H1 (cell line): ENCODE measurements at regions not wholly inside any gene's neighbourhood (a gene's known extent, or its start where the extent isn't known, plus 50 kb on each side); places are given as distances from the start of the nearest gene placed in this dataset.

ENCODE experiments used
- CHD1 ChIP-seq: IDR thresholded peaks from 2 replicates; pipeline ENCODE4 v1.6.1; 2012; ENCODE audit warnings: low read depth, low read length, improper control_type of control experiment
- CREB1 ChIP-seq: IDR thresholded peaks from 2 replicates; pipeline ENCODE4 v1.6.1; 2012; ENCODE audit warnings: inconsistent platforms
- EP300 ChIP-seq, 2 experiments: IDR thresholded peaks; 1 replicate in 1 of 2; 2 replicates in 1 of 2; pipeline ENCODE4 v1.6.1; 2011 to 2012; ENCODE audit warnings: low read depth in 2 of 2, low read length in 2 of 2, mild to moderate bottlenecking in 2 of 2, borderline replicate concordance in 1 of 2, inconsistent platforms in 1 of 2, moderate library complexity in 1 of 2
- EZH2 ChIP-seq: fragments of 200-600 bp; sonication (generic); IDR thresholded peaks from 2 replicates; pipeline ENCODE4 v1.7.1; 2012; ENCODE audit warnings: low read depth, mild to moderate bottlenecking, moderate library complexity, low read length, inconsistent platforms; ENCODE audit not compliant: severe bottlenecking
- JUN ChIP-seq: IDR thresholded peaks from 2 replicates; pipeline ENCODE4 v1.6.1; 2011; ENCODE audit warnings: low read depth, mild to moderate bottlenecking, improper control_type of control experiment, low read length
- POLR2AphosphoS5 ChIP-seq: IDR thresholded peaks from 2 replicates; pipeline ENCODE4 v1.6.1; 2011; ENCODE audit warnings: low read depth, low read length
- SP1 ChIP-seq: IDR thresholded peaks from 2 replicates; pipeline ENCODE4 v1.6.1; 2011; ENCODE audit warnings: low read depth, low read length
- SRF ChIP-seq: IDR thresholded peaks from 2 replicates; pipeline ENCODE4 v1.6.1; 2011; ENCODE audit warnings: mild to moderate bottlenecking, low read depth, low read length, moderate library complexity
- TAF1 ChIP-seq: IDR thresholded peaks from 2 replicates; pipeline ENCODE4 v1.6.1; 2011; ENCODE audit warnings: mild to moderate bottlenecking, low read depth, low read length
- TBP ChIP-seq: IDR thresholded peaks from 2 replicates; pipeline ENCODE4 v1.6.1; 2011; ENCODE audit warnings: low read depth, low read length, improper control_type of control experiment
- TF ChIP-seq, protein P1 (sequence below): fragments of 300-600 bp; sonication (generic); IDR thresholded peaks from 2 replicates; pipeline ENCODE4 v1.7.1; 2012; ENCODE audit warnings: low read length, moderate library complexity, mild to moderate bottlenecking, inconsistent platforms; ENCODE audit not compliant: insufficient replicate concordance

DNA sequence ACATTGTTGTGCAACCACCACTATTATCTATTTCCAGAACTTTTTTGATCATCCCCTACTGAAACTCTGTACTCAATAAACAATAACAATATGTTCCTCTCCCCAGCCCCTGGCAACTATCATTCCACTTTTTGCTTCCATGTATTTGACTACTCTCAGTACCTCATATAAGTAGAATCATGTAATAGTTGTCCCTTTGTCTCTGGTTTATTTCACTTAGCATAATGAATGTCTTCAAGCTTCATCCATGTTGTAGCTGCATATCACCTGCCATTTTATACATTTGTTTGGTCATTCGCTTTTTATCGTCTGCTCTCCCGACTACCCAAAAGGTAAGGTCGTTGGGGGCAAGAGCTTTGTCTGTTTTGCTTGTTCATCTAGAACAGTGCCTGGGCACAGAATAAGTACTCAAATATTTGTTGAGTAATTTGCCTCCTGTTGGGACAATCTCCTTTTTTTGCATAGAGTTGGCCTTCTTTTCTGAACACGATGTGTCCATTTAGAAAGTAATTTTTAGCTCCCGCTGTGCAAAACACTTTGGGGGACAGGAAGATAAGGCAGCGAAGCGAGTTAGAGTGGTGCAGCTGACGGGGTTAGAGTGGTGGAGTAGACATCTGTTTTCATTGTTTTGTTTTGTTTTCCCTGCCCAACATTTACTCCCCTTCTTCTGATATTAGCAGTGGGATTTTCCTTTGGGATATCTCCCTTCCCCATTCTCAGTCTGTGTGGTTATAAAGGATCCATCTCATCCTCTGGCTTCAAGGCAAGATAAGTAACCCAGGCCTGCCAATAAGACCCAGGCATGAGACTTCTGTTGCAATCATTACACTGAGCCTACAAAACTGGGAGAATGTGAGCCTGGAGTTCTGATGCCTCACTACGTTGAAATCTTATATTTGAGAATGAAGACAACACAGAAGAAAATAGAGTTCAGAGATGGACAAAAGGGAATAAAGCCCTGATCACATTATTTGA is 83.4 kb upstream of the RNU6-1 start (continued):
- TF ChIP-seq, protein P1, sequence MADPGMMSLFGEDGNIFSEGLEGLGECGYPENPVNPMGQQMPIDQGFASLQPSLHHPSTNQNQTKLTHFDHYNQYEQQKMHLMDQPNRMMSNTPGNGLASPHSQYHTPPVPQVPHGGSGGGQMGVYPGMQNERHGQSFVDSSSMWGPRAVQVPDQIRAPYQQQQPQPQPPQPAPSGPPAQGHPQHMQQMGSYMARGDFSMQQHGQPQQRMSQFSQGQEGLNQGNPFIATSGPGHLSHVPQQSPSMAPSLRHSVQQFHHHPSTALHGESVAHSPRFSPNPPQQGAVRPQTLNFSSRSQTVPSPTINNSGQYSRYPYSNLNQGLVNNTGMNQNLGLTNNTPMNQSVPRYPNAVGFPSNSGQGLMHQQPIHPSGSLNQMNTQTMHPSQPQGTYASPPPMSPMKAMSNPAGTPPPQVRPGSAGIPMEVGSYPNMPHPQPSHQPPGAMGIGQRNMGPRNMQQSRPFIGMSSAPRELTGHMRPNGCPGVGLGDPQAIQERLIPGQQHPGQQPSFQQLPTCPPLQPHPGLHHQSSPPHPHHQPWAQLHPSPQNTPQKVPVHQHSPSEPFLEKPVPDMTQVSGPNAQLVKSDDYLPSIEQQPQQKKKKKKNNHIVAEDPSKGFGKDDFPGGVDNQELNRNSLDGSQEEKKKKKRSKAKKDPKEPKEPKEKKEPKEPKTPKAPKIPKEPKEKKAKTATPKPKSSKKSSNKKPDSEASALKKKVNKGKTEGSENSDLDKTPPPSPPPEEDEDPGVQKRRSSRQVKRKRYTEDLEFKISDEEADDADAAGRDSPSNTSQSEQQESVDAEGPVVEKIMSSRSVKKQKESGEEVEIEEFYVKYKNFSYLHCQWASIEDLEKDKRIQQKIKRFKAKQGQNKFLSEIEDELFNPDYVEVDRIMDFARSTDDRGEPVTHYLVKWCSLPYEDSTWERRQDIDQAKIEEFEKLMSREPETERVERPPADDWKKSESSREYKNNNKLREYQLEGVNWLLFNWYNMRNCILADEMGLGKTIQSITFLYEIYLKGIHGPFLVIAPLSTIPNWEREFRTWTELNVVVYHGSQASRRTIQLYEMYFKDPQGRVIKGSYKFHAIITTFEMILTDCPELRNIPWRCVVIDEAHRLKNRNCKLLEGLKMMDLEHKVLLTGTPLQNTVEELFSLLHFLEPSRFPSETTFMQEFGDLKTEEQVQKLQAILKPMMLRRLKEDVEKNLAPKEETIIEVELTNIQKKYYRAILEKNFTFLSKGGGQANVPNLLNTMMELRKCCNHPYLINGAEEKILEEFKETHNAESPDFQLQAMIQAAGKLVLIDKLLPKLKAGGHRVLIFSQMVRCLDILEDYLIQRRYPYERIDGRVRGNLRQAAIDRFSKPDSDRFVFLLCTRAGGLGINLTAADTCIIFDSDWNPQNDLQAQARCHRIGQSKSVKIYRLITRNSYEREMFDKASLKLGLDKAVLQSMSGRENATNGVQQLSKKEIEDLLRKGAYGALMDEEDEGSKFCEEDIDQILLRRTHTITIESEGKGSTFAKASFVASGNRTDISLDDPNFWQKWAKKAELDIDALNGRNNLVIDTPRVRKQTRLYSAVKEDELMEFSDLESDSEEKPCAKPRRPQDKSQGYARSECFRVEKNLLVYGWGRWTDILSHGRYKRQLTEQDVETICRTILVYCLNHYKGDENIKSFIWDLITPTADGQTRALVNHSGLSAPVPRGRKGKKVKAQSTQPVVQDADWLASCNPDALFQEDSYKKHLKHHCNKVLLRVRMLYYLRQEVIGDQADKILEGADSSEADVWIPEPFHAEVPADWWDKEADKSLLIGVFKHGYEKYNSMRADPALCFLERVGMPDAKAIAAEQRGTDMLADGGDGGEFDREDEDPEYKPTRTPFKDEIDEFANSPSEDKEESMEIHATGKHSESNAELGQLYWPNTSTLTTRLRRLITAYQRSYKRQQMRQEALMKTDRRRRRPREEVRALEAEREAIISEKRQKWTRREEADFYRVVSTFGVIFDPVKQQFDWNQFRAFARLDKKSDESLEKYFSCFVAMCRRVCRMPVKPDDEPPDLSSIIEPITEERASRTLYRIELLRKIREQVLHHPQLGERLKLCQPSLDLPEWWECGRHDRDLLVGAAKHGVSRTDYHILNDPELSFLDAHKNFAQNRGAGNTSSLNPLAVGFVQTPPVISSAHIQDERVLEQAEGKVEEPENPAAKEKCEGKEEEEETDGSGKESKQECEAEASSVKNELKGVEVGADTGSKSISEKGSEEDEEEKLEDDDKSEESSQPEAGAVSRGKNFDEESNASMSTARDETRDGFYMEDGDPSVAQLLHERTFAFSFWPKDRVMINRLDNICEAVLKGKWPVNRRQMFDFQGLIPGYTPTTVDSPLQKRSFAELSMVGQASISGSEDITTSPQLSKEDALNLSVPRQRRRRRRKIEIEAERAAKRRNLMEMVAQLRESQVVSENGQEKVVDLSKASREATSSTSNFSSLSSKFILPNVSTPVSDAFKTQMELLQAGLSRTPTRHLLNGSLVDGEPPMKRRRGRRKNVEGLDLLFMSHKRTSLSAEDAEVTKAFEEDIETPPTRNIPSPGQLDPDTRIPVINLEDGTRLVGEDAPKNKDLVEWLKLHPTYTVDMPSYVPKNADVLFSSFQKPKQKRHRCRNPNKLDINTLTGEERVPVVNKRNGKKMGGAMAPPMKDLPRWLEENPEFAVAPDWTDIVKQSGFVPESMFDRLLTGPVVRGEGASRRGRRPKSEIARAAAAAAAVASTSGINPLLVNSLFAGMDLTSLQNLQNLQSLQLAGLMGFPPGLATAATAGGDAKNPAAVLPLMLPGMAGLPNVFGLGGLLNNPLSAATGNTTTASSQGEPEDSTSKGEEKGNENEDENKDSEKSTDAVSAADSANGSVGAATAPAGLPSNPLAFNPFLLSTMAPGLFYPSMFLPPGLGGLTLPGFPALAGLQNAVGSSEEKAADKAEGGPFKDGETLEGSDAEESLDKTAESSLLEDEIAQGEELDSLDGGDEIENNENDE: no peak
- TF ChIP-seq CREB1: no peak
- no peak for TF ChIP-seq CHD1
- TF ChIP-seq EP300 (IDR thresholded peaks at IDR 0.05; ENCODE audit: borderline replicate concordance in 1 of 2, low read depth in 2 of 2, low read length in 2 of 2): no peak
- no peak for TF ChIP-seq POLR2AphosphoS5
- no peak for TF ChIP-seq SRF
- no peak for TF ChIP-seq TAF1
- TF ChIP-seq TBP: no peak
- no peak for TF ChIP-seq SP1
- TF ChIP-seq EZH2: no peak
- TF ChIP-seq JUN: no peak
